ENCODE measurements at regions not wholly inside any gene's neighbourhood (a gene's known extent, or its start where the extent isn't known, plus 50 kb on each side); places are given as distances from the start of the nearest gene placed in this dataset.
A peak's percentile ranks its signal among the peaks of the same experiment; 100 is the strongest.
"Not testable (repeated sequence)": the region's sequence is repeated elsewhere in the genome, so short reads cannot be mapped to it uniquely, and the experiment has no call there.

GRCh38 chr7:75201606-75202079, 109.3 kb downstream of the GTF2IRD2B start:
- not testable (repeated sequence) for DNase-seq (ENCODE audit: low read depth in 2 of 3, low spot score in 1 of 3)

- not testable (repeated sequence) for DNase-seq (ENCODE audit: low read depth in 2 of 3, low spot score in 1 of 3)
These were observed 113.1 kb downstream of the GTF2IRD2B start for GRCh38 chr7:75205367-75206085.

GRCh38 chr7:75215460-75215859, 123.1 kb downstream of the GTF2IRD2B start:
- DNase-seq (ENCODE audit: low read depth in 2 of 3, low spot score in 1 of 3): not testable (repeated sequence)

- DNase-seq (ENCODE audit: low read depth in 2 of 3, low spot score in 1 of 3): not testable (repeated sequence)
These were observed 124.6 kb downstream of the GTF2IRD2B start for GRCh38 chr7:75216963-75217362.

GRCh38 chr7:75226102-75226501, 133.7 kb downstream of the GTF2IRD2B start:
- DNase-seq (ENCODE audit: low read depth in 2 of 3, low spot score in 1 of 3): not testable (repeated sequence)

- not testable (repeated sequence) for DNase-seq (ENCODE audit: low read depth in 2 of 3, low spot score in 1 of 3)
These were observed 137.2 kb downstream of the GTF2IRD2B start for GRCh38 chr7:75229558-75229957.

GRCh38 chr7:75230558-75230957, 138.2 kb downstream of the GTF2IRD2B start:
- not testable (repeated sequence) for DNase-seq (ENCODE audit: low read depth in 2 of 3, low spot score in 1 of 3)

- not testable (repeated sequence) for DNase-seq (ENCODE audit: low read depth in 2 of 3, low spot score in 1 of 3)
These were observed 142.9 kb downstream of the GTF2IRD2B start for GRCh38 chr7:75235092-75235826.

- not testable (repeated sequence) for DNase-seq (ENCODE audit: low read depth in 2 of 3, low spot score in 1 of 3)
These were observed 143.4 kb downstream of the GTF2IRD2B start for GRCh38 chr7:75235827-75236167.

GRCh38 chr7:75237255-75238187, 145.1 kb downstream of the GTF2IRD2B start:
- peak in 2 of 3 donors; percentile 17 to 29 for DNase-seq (ENCODE audit: low read depth in 2 of 3, low spot score in 1 of 3)

- DNase-seq (ENCODE audit: low read depth in 2 of 3, low spot score in 1 of 3): not testable (repeated sequence)
These were observed 145.9 kb downstream of the GTF2IRD2B start for GRCh38 chr7:75238309-75238708.

- DNase-seq (ENCODE audit: low read depth in 2 of 3, low spot score in 1 of 3): not testable (repeated sequence)
These were observed 151.2 kb downstream of the GTF2IRD2B start for GRCh38 chr7:75243638-75244037.

- DNase-seq (ENCODE audit: low read depth in 2 of 3, low spot score in 1 of 3): not testable (repeated sequence)
These were observed 147.2 kb upstream of the TRIM73 start for GRCh38 chr7:75248216-75248615.

GRCh38 chr7:75254238-75254637, 141.2 kb upstream of the TRIM73 start:
- DNase-seq (ENCODE audit: low read depth in 2 of 3, low spot score in 1 of 3): not testable (repeated sequence)

- DNase-seq (ENCODE audit: low read depth in 2 of 3, low spot score in 1 of 3): not testable (repeated sequence)
These were observed 138.0 kb upstream of the TRIM73 start for GRCh38 chr7:75257442-75257841.

GRCh38 chr7:75259454-75260003, 135.9 kb upstream of the TRIM73 start:
- DNase-seq (ENCODE audit: low read depth in 2 of 3, low spot score in 1 of 3): not testable (repeated sequence)

- not testable (repeated sequence) for DNase-seq (ENCODE audit: low read depth in 2 of 3, low spot score in 1 of 3)
These were observed 133.8 kb upstream of the TRIM73 start for GRCh38 chr7:75261660-75262059.

- not testable (repeated sequence) for DNase-seq (ENCODE audit: low read depth in 2 of 3, low spot score in 1 of 3)
These were observed 127.3 kb upstream of the TRIM73 start for GRCh38 chr7:75268158-75268557.

GRCh38 chr7:75269159-75269558, 126.3 kb upstream of the TRIM73 start:
- not testable (repeated sequence) for DNase-seq (ENCODE audit: low read depth in 2 of 3, low spot score in 1 of 3)

- DNase-seq (ENCODE audit: low read depth in 2 of 3, low spot score in 1 of 3): not testable (repeated sequence)
These were observed 121.3 kb upstream of the TRIM73 start for GRCh38 chr7:75274114-75274513.

Data from stimulated activated CD4-positive, alpha-beta T cell treated with anti-CD3 and anti-CD28 coated beads, Interleukin-12 subunit alpha, Interleukin-12 subunit beta, amount 100 ng/mL, for 48 hours (primary cell).